IMR-90 (cell line): ENCODE measurements at regions not wholly inside any gene's neighbourhood (a gene's known extent, or its start where the extent isn't known, plus 50 kb on each side); places are given as distances from the start of the nearest gene placed in this dataset.

Experiments
- MAFK ChIP-seq: IDR thresholded peaks from 2 replicates; pipeline ENCODE4 v1.6.1; 2012; ENCODE audit warnings: low read depth, low read length, improper control_type of control experiment
- POLR2A ChIP-seq: IDR thresholded peaks from 2 replicates; pipeline ENCODE4 v1.6.1; 2012; ENCODE audit warnings: mild to moderate bottlenecking, low read depth, low read length
- TF ChIP-seq, protein P1 (sequence below): conservative IDR thresholded peaks from 2 replicates; pipeline ENCODE4 v1.5.1; 2012; ENCODE audit warnings: mild to moderate bottlenecking, low read depth, low read length, improper control_type of control experiment

DNA sequence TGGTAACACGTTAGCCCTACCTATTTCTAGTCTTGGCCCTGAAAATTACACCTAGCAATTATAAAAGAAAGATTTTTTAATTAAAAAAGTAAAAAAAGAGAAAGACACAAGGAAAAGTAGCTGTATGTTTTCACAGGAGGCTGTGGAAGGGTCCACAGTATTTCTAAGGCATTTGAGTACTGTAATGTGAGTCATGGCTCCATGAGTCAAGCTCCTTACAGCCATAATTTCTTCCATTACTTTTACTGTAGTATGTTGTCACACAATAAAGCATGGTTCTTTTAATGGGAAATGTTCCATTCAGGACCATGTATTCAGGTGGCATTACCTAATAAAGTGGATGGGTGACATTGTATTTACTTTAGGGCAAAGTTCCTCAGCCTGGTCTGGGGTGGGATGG, 113.4 kb downstream of the GPR37 start:
- TF ChIP-seq POLR2A (no peak), MAFK (no peak)
- TF ChIP-seq, protein P1, sequence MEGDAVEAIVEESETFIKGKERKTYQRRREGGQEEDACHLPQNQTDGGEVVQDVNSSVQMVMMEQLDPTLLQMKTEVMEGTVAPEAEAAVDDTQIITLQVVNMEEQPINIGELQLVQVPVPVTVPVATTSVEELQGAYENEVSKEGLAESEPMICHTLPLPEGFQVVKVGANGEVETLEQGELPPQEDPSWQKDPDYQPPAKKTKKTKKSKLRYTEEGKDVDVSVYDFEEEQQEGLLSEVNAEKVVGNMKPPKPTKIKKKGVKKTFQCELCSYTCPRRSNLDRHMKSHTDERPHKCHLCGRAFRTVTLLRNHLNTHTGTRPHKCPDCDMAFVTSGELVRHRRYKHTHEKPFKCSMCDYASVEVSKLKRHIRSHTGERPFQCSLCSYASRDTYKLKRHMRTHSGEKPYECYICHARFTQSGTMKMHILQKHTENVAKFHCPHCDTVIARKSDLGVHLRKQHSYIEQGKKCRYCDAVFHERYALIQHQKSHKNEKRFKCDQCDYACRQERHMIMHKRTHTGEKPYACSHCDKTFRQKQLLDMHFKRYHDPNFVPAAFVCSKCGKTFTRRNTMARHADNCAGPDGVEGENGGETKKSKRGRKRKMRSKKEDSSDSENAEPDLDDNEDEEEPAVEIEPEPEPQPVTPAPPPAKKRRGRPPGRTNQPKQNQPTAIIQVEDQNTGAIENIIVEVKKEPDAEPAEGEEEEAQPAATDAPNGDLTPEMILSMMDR: no peak
